ENCODE measurements at regions not wholly inside any gene's neighbourhood (a gene's known extent, or its start where the extent isn't known, plus 50 kb on each side); places are given as distances from the start of the nearest gene placed in this dataset.

- no peak for TF ChIP-seq CTCF (IDR thresholded peaks at IDR 0.05)
- no peak for TF ChIP-seq POLR2AphosphoS5 (IDR thresholded peaks at IDR 0.05)
- no peak for TF ChIP-seq POLR2A (IDR thresholded peaks at IDR 0.05)
- no peak for TF ChIP-seq EP300 (IDR thresholded peaks at IDR 0.05)
Measured at GRCh38 chr18:27412556-27412955, 227.4 kb upstream of the CHST9 start.
